Fibroblast of upper back skin (primary cell): ENCODE measurements at regions not wholly inside any gene's neighbourhood (a gene's known extent, or its start where the extent isn't known, plus 50 kb on each side); places are given as distances from the start of the nearest gene placed in this dataset.

ENCODE experiments used
- DNase-seq: peaks from one replicate; pipeline ENCODE4 v3.0.0-alpha.2; 2013

DNA sequence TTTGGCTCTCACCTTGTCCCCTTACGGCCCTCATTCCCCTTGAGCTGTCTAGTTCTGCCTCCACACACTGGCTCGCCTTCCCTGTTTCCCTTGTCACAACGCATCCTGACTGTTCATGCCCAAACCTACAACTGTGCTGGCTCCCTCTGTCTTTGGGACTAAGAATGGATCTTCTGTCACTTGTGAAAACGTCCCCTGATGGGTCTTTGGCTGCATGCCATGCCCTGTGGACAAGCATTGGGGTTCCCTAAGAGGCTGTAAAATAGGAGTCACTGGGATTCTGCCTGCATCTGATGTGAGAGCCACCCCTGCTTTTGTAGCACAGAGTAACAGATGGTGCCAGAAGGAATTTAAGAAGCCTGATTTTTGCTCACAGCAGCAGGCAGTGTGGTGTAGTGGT, 285.3 kb upstream of the CRY1 start:
- no peak for DNase-seq

DNA sequence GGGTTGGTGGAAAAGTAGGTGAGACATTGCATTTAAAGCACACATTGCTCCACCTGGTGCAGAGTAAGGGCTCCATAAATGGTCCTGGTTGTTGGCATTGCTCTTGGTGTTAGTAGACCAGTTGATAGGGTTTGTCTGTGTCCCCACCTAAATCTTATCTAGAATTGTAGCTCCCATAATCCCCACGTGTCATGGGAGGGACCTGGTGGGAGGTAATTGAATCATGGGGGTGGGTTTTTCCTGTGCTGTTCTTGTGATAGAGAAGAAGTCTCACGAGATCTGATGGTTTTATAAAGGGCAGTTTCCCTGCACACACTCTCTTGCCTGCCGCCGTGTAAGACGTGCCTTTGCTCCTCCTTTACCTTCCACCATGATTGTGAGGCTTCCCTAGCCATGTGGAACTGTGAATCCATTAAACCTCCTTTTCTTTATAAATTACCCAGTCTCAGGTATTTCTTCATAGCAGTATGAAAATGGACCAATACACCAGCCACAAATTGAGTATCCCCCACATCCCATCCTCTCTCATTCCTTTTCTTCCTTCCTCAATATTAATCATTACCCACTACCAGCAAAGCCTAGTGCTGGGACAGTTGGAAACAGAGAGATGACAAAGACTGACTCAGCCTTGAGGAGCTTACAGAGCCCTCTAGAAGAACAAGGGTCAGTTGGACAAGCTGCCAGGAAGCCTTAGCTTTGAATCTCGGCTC, 285.9 kb upstream of the CRY1 start:
- peak; percentile 45 for DNase-seq

DNA sequence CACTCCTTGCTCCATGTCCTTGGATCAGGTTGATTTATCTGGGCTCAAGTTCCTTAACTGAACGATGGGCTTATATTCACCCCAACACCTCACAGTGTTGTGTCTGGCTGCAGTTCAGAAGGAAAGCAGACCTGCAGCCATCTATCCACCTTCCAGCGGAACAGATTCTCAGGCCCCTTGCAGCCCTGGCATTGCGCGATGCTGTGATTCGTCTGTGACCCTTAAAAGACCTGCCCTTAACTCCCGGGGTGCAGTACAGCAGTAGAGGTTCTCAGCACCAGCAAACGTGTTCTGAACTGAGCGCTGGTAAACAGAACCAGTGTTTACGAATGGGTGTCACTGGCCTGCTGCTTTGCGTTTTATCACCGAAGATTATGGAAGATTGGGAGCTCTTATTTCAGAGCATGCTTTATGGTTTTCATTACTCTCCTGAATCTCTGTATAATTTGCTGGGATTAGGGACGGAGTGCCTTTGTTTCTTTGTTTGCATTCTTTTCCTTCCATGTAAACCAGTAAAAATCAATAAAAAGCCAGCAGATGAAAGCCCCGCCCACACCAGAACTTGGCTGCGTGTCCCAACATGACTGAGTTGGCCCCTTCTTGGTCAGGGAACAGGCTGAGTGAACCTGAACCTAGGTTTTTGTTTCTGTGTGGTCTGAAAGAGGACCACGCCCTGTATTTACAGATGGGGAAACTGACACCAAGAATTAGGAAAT, 286.7 kb upstream of the CRY1 start:
- DNase-seq: peak; percentile 37

DNA sequence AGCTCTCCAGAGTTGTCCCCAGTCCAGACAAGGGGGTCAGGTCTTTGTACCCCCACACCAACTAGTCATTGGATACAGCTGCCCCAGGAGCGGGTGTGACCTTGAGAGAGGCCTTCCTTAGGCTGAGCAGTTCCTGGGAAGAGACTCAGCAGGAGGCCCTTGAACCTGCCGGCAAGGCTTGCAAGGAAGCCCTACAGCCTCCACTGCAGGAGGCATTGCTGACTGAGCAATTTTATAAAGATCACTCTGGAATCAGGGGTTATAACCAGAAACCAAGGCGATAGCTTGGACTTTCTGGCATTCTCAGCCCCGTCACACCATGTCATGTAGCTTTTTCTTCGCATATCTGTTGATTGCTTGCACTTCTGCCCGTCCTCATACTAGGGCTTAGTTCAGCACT, 291.3 kb upstream of the CRY1 start:
- no peak for DNase-seq

DNA sequence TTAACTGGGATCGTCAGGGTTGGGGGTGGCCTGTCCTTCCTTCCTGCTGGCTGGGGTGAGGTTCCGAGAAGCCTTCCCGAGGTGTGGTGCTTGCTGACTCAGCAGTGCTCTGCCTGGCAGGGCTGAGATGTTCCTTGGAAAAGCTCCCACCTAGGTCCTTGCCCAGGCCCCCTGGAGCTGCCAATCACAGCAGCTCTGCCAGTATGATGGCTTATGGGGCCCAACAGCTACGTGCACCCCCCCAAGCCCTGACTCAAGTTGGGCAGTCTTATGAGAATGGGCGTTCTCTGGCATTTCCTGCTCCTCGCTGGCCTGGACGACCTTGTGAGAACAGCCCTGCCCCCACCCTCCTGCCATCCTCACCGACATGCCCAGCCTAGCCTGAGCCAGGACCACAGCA, 292.2 kb upstream of the CRY1 start:
- no peak for DNase-seq

DNA sequence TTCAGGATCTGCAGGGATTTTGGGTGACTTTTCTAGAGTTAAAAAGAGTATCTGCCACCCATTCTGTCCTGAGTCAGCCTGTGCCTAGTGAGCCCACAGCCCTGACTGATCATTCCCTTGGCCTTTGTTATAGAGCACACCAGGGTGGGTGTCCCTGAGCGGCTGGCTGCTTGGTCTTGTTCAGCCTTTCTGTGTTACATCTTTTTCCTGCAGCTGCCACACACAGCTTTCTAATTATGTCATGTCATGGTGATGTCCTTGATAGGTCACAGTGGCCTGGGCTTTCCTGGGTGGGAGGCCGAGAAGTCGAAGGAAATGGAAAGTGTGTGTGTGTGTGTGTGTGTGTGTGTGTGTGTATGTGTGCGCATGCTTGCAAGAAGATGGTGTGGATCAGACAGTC, 293.2 kb upstream of the CRY1 start:
- DNase-seq: no peak

DNA sequence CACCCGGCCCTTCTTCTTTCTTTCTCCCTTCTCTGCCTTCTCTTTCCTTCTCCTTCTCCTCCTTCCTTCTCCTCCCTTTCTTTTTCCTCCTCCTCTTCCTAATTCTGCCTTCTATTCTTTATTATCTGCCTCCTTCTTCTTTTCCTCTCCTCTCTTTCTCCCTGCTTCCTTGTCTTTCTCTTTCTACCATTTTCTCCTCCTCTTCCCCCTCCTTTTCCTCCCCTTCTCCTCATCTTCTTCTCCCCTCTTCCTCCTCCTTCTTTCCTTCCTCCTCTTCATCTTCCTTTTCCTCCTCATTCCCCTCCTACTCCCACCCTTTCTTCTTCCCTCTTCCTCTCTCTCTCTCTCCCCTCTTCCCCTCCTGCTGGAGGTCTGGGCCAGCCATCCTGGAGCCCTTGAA, 294.9 kb upstream of the CRY1 start:
- no peak for DNase-seq

DNA sequence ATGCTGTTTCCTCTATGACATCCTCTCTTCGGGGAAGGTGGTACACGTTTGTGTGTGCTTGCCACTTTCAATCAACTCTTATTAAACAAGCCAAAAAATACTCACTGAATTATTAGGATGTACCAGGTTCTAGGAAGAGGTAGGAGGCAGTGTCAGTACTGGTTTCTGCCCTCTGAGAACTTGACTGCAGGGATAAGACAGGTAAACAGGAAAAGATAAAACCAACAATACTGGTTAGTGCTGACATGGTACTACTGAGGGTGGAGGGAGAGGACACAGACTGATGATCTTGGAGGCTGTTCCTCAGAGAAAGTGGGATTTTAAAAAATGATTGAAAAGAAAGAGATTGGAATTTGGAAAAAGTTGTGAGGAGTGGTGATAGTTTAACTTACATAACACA, 295.2 kb upstream of the PWP1 start:
- DNase-seq: no peak

DNA sequence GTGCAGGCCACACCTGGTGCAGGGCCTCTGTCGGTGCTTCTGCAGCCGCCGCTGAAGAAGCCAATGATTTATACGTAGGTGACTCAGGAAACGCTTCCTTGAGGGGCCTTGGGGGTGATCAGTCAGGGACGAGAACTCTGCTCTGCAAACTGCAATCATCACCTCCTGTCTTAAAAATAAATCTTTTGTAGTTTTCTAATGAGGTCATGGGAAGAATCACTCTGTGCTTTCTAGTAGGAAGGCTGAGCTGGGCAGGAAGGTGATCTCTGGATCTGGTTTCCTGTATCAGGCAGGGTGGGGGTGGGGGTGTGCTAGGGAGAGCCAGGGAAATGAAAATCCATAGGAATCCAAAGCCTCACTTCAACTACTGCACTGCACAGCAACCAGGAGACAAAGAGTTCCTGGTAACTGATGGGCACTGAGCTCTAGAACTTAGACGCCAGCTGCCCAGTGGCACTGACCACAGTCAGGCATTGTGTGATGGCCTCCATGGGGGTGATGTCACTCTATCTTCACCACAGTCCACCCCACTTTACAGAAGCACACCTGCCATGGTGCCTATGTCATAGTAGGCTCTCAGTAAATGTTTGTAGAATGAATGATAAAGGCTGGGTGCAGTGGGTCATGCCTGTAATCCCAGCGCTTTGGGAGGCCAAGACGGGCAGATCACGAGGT, 292.4 kb upstream of the PWP1 start:
- DNase-seq: peak; percentile 46

DNA sequence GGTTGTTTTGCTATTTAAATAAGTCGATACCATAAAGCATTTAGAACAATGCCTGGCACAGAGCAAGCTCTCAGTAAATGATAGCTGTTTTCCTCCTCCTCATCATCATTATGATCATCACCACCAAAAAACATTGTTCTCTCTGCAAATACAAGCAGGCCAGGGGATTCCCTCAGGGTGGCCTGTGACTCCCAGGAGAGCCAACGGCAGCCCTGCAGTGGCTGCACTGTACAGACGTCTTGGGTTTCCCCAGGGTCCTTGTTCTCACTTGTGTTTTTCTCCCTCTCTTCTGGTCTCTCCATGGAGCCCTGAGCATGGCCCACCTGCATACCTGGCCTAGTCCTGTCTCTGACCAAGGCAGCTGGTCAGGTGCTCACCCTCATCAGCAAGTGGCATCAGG, 290.9 kb upstream of the PWP1 start:
- DNase-seq: no peak

DNA sequence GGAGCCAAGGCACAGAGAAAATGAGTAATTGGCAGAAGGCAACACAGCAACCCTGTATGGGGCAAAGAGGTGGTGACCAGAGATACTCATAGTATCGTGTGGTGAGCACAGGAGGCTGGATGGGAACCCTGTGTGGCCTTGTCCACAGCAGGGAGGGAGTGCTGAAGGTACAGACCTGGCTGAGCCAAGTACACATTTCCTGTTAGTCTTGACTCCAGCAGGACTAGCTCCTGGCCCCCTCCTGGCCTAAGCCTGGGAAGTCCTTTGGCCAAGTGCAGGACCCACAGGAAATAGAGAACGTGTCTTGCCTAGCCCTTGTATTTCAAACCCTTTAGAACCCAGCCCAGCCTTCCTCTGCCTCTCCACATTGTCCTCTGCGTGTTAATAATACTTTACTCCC, 289.8 kb upstream of the PWP1 start:
- no peak for DNase-seq

DNA sequence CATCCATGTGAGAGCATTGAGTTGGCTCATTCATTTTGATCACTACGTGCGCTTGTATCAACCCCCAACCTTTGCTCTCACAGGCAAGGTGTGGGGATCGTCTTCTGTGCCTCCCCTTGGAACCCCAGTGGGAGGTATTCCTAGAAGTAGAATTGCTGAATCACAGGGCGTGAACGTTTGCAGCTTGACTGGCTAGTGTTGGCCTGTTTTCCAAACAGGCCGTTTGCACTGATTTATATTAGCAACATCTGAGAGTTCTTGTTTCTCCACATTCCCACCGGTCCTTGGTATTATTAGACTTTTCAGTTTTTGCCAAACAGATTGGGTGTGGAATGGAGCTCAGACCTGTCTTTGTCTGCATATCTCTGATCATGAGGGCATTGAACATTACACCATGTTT, 288.6 kb upstream of the PWP1 start:
- DNase-seq: no peak

DNA sequence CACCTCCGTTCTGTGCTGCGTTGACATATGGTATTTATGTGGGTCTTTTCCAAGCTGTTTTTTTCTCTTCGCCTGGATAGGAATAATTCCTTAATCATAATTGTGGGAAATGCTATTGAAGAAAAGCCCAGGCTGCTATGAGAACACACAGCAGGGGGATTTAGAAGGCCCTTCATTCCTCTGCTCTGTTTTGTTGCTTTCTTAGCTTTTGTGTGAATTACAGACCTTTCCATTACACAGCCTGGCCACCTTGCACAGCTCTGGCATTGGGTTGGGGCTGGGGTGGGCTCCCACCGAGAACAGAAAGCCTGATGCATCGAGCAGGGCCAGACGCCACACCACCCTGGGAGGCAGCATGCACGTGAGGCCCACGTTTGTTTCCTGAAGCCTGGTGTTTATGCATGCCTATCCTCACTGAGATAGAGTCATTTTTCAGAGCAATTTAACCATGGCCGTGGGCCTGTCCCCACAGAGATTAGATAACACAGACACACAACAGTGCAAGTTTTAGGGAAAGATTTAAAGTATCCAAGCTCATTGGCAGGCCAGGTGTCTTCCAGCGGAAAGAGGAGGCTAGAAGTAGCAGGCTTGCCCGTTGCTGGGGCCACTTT, 287.6 kb upstream of the PWP1 start:
- DNase-seq: no peak

DNA sequence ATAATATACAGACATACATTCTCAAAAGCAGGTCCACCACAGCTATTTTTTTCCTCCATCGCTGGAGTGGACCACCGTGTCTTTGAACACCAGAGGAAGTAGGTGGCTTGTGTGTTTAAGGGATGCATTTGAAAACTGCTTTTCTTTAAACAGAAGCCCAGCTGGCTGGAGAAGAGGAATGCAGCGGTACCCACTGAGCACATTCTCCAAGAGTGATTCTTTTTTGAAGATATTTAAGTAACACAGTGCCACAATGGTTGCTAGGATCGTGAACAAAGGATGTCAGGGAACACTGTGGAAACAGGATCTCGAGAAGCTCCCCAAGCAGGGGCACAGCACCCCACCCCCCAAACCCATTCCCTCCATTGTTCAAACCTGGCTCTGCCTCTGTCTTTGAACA, 286.6 kb upstream of the PWP1 start:
- DNase-seq: peak; percentile 49

DNA sequence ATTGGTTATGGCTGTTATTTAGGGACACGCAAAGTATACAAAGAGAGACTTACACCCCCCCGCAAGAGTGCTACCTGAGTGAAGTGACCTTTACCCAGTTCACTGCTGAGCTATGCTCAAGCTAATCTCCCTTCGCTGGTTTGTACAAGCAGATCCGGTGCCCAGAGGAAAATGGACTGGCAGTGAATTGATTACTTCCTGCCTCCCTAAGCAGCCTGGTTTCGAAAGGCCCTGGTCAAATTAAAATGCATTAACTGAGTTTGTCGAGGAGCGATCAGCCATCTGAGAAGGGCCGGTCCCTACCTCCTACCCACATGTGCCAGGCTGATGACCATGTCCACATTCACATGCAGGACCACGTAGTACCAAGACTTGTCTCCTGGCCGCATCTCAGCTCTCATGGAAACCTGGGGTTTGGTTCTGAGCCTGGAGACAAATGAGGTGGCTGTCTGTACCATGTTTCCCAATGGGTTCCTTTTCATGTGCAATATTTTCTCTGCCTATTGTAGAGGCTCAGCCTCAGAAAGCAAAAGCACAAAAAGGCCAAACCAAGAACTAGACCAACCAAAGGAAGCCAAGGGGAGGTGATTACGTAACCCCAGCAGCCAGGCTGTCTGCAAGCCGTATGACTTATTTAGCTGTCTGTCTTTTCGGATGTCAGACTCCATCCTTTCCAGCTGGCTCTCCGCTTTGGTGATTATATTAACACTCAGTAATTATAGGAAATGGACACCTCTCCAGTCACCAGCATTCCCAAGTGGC, 284.7 kb upstream of the PWP1 start:
- peak; percentile 75 for DNase-seq

DNA sequence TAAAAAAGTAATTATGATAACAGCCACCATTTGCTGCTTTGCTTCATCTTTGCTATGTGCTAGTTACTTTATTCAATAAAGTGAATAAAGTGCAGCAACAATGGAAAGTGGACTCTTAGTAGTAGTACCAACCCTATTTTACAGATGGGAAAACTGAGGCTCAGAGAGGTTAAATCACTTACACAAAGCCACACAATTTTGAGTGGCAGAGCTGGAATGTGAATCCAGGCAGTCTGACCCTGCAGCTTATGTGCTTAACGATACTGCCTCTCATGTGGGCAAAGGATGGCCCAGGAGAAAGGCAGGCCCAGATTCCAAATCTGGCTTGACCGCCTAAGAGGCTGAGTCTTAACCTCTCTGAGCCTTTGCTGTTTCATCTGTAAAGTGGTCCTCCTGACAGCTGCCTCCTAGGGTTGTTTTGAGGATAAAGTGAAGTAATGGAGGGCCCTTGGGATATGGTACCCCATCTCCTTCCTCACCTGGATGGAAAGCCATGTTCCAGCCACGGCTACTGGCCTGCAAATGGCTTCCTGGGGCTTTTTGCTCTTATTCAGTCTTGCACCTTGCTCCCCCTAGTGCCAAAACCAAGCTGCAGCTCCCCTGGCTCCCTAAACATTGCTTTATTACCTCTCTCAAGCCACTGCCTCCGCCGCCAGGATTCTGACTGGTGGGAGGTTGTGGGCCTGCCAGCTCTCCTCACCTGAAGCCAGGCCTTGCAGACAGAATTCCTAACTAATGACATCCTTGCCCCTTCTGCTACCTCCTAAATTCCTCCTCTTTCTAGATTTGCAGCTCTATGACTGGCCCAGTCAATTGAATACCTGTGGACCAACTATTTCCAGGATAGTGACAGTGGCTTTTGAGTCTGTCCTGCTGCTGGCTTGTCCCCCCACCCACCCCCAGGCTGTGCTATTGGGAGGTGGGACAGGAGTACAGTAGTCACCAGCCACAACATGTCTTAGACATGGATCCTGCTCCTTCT, 283.3 kb upstream of the PWP1 start:
- DNase-seq: peak; percentile 70

DNA sequence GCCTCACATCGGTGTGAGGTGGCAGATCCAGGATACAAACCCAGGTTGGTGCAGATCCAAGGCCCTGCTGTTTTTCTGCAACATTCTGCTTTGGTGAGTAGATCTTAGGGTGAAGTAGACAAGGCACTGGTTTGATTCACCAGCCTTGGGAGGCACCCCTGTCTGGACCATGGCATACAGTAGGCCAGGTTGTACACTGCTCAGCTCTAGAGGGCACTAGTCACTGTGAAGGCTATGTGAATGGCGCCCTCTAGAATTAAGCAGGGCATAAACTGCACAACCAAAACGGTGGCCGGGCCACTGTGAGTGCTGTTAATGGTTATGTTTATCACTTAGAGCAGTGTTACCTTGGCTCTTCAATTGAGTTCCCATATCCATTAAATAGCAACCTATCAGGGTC, 280.6 kb upstream of the PWP1 start:
- peak; percentile 33 for DNase-seq

DNA sequence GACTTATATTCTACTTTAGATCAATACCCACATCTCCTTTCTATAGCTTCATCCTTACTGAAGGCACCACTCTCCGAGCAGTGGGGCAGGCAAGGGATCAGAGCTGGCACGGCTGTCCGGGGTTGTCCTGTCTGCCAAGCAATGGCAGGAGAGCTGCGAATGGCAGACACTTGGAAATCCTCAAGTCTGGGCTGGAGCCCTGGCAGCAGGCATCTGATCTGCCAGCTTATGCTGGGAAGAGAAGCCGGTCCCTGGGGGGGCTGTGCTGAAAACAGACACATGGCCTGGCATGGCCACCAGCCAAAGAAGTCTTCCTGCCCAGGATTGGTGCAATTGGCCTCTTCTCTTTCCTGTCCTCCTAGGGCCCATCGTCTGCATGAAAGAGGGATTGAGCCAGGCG, 280.2 kb upstream of the PWP1 start:
- no peak for DNase-seq

DNA sequence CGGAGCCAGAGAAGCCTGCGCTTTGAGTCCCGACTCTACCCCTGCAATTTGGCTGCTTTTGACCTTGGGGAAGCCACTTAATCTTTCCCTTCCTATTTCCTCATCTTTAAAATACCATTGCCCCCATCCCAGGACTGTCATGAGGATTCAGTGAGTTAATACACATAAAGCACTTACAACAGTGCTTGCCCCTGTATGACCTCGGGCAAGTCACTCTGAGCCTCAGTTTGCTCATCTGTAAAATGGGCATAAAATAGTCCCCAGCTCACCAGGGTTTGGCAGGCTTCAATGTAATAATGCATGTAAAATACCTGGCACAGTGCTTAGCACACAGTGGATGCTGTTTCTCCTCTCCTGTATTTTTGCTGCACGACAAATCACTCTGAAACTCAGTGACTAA, 278.7 kb upstream of the PWP1 start:
- no peak for DNase-seq

DNA sequence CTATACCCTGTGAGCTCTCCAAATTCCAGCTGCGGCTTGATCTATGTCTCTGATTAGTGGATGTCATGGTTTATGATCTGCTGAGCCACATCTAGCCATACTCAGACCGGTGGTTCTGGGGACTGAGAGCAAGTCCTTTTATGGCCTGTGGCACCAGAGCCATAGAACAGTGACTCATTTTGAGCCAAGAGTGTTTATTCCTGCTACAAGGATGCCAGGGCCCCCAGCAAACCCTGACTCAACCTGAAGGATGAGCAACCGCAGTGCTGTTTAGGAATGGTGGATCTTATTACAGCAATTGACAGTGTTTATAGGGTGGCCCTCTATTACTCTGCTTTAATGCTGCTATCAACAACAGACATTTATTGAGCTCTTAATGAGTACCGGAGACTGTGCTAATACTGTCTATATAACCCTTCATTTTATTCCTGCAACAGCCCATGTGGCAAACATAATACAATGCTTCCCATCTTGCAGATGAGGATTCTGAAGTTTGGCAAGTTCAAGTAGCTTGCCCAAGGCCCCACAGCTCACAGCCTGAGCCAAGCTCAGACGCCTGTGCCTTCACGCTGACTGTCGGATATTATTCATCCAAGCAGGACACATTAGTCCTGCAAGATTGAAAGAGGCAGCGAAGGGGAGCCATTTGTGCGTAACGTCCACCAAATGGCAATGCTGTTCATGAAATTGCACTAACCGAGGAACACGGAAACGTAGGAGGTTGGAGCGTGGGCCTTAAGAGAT, 273.6 kb upstream of the PWP1 start:
- DNase-seq: peak; percentile 81

DNA sequence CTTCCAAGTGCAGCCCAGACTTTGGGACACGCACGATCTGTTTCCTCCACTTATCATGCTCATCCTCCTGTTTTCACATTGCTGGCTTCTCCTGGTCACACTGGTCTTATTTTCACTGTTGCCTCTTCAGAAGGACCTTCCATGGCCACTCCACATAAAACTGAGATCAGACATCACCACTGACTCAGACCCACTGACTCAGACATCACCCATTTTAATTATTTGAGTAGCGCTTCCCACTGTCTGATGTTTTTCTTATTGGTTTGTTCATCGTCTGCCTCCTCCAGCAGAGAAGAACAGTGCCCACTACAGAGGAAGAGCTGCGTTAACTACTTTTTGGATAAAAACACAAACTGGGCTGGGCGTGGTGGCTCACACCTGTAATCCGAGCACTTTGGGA, 270.5 kb upstream of the PWP1 start:
- DNase-seq: peak; percentile 81
